ENCODE measurements at regions not wholly inside any gene's neighbourhood (a gene's known extent, or its start where the extent isn't known, plus 50 kb on each side); places are given as distances from the start of the nearest gene placed in this dataset.

DNA sequence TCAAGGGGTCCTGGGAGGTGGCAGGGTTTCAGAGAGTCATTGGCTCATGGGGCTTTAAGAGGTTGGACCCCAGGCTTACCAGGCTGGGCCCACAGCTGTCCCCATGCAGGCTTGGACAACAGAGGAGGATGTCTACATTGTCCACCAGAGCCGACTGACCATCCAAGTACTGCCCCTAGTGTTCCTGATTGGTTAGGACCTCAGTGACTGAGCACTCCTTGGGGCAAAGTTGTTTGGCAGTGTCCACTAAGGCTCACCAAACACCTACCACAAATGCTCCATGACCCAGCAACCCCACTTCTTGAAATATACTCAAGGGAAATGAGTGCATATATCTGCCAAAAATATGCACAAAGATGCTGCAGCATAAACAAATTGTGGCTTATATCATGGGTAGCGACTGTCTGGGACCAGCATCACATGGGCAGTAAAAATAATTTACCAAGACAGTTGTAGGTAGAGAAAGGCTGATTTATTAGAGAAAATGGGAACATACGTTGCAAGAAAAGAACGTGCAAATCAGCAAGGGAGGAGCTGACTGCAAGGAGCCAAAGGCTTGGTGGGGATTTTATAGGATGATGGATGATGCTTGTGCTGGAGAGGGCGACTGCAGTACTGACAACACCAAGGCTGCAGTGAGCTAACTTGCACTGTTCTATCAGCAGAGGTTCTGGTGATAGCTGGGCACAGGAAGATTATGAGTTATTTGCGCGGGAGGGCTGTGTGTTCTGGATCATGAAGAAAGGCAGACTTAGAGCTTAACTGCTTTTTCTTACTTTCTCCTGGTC is 265.2 kb downstream of the GADD45G start:
- no peak for DNase-seq

GRCh38 chr9:89871871-89872331 is 267.1 kb downstream of the GADD45G start:
- no peak for DNase-seq

DNA sequence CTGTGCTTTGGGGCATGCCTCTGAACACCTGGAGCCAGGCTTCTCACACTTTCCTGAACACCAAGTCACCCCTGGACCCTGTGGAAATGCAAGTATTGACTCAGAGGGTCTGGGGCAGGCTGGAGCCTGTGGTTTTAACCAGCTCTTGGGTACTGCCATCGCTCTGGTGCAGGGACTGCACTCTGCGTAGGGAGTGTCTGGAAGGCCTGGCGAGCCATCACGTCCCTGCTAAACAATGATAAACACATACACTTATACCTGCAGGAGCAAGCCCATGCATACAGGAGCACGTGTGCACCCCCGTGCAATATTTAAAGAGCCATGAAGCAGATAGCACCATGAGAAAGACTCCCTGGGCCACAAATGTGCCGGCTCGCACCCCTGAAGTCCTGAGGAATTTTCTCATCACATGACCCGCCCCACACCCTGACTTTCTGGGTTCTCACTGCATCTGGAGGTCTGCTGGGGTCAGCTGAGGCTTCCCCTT is 267.7 kb downstream of the GADD45G start:
- DNase-seq = no peak

GRCh38 chr9:89872913-89873707 is 268.3 kb downstream of the GADD45G start:
- DNase-seq = no peak

DNA sequence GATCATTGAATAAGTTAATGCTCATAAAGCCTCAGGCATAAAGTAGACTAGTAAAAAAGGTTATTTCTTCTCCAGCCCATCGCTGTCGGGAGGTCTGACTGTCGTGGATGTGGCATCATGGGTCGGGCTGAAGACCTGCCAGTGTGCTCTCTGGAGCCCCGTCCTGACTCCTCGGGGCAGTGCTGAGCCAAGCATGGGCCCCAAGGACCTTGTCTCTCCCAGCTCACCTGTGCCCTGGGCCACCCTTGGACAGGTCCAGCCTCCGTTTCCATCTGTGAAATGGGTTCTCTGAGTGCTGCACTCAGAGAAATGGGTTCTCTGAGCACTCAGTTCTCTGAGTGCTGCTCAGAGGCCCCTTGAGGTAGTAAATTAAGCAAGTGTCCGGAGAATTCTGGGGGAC is 269.0 kb downstream of the GADD45G start:
- no peak for DNase-seq

GRCh38 chr9:89874351-89875321 is 269.8 kb downstream of the GADD45G start:
- no peak for DNase-seq

DNA sequence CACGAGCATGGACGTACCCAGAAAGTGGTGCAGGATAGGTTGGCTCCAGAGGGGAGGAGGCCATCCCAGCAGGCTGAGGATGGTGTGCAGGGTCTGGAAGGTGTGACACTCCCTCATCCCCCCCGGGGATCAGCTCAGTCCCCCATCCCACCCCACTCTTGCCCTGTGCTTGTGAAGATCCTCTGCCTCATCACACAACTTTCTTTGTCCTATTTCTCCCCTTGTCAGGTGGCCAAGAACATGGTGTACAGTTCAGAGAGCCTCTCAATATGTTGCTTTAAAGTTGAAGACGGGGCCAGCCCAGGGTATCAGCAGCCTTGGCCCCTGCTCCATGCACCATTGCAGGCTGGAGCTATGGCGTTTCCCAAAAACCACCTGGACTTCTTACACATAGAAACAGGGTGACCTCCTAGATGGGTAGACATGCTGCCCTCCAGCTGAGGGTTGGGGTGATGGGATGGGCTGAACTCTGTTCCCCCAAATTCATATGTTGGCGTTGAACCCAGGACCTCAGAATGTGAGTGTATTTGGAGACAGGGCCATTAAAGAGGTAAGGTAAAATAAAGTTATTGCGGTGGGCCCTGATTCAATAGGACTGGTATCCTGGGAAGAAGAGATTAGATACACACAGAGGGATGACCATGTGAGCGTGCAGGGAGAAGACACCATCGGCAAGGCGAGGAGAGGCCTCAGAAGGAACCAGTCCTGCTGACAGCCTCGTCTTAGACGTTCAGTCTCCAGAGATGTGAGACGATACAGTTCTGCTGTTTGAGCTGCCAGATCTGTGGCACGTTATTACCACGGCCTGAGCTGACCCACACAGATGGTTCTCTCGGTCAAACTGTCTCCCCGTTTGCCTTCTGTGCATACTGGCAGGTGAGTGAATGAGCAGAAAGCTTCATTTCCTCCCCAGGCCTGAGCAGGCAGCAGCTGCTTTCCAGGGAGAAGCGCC is 272.5 kb downstream of the GADD45G start:
- DNase-seq = no peak

GRCh38 chr9:89878003-89878411 is 273.2 kb downstream of the GADD45G start:
- DNase-seq = no peak

DNA sequence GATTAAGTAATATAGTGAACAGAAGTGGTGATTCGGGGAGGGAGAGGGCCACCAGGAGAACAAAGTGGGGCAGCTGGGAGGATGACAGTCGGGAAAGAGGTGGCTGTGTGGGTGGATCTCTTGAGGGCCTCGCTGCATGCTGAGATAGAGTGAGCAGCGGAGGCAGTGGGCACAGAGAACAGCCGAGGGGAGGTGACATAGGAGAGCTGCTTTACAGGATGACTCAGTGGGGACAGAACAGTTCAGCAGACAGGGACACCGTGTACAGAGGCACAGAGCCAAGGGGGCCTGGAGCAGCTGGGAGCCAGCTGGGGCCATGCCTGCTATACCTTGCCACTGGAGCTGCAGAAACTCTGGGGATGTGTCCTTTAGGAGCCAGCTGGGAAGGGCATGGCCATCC is 273.9 kb downstream of the GADD45G start:
- DNase-seq = no peak

GRCh38 chr9:89879276-89879675 is 274.5 kb downstream of the GADD45G start:
- DNase-seq = no peak

DNA sequence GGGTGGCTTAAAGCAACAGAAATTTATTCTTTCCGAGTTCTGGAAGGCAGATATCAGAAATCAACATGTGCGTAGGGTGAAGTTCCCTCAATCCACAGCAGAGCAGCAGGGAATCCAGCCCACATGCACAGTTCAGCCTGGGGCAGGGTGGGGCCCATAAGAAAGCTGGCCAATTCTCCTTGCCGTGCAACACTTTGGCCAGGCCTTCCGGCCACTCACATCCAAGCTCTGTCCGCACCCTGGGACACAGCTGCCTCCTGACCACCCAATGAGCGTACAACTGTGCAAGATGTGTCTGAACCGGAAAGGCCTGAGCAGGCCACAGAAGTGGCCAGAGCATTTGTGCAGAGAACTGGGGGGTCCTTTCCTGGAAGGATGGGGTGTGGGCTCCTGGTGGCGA is 274.9 kb downstream of the GADD45G start:
- no peak for DNase-seq

DNA sequence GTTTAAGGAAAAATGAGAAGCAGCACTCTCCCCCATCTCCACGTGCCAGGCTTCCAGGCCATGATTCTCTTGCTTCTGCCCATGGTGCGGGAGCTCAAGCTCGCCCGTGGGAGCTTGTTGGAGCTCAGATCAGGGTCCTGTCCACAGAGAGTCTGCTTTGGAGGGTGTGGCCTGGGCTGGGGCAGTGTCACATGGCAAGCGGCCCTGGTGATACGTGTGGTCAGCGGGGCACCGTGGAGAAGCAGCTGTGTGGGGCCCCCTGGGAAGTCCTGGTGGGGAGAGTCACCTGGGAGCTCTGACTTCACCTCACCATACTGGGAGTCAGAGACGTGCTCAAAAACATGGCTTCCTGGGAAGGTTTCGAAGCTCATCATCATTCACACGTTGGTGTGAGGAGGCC is 275.3 kb downstream of the GADD45G start:
- no peak for DNase-seq

DNA sequence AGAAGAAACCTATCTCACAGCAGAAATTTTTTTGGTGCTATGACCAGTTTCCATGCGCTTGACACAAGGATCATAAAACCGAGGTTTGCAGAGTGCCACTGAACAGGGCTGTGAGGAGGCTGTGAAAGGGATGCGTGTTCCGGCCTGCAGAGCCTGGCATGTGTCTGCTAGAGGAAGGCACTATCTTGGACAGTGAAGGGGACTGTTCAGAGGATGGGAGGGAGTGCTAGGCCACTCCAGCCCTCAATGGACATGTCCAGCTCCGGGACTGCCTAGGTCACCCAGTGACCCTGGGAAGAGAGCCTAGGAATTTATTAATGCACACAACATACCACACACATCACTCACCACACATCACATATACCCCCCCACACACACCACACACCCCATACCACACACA is 275.9 kb downstream of the GADD45G start:
- no peak for DNase-seq

GRCh38 chr9:89881431-89881830 is 276.6 kb downstream of the GADD45G start:
- no peak for DNase-seq

DNA sequence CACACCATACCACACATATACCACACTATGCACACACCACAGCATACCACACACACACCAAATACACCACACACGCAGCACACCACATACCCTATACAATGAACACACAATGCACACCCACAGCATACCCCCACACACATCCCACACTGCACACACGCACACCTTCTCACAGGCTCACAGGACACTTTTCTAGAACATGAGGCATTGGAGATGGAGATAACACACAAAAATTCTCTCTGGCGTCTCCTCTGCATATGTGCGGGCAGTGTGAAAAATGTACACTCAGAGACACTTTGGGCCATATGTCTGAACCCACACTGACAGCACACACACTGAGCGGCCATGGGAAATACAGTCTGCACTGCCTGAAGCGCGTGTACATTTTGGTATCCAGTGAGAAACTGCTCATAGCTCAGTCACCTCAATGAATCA is 278.1 kb downstream of the GADD45G start:
- DNase-seq = no peak

DNA sequence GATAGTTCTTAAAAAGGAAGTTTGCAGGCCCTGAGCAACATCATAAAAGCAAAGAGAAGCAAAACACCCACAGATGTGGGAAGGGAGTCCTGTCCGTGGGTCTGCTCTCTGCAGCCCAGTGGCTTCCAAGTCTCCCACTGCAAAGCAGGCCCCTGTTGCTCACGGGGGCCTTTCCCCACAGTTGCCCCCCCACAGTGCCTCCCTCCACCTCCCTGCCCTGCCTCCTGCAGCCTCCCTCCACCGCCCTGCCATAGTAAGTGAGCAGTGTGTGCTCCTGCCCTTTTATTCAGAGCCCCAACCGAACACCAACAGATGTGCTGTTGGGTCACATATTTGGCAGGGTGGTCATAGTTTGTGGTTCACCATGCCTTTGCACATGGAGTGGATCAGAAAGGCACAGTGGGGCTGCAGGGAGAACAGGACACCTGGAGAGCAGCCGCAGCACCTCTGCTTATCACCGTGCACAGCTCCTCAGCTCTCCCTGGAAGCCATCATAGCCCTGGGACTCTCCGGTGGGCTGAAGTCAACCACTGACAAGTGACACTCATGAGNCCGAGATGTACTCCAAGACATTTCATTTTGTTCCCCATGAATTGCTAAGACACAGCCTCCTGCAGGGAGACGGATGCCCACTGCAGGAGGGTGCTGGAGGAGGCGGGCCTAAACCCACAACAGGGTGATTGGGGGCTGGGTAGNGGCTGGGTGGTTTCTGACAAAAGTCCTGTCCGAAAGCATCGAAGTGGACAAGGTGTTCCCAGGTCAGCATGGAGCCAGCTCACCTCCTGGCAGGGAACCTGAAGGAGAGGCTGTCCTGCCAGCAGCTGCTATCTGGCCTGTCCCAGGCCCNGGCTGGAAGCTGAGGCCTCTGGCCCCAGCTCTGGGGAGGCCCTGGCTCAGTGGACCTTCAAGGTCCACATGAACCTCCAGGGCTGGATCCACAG is 278.9 kb downstream of the GADD45G start:
- DNase-seq = no peak

- no peak for DNase-seq
These were observed 279.7 kb downstream of the GADD45G start for GRCh38 chr9:89884356-89885083.

DNA sequence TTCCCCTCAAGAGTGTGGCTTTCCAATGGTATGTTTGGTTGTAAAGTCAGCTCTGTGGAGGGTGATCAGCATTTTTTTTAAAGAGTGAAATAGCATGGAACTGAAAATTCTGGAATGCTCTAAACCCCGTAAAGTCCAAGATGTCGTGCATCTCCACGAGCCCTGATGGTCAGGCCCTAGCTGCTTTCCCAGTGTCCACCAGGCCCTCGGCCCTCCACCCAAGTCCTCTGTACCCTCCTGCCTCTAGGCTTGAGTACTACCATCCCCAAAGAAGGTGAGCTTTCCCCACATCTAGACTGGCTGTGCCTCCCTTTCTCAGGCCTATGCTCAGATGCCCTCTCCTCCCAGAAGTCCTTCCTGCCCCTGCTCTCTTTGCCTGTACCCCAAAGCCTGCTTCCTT is 280.3 kb downstream of the GADD45G start:
- DNase-seq = no peak

DNA sequence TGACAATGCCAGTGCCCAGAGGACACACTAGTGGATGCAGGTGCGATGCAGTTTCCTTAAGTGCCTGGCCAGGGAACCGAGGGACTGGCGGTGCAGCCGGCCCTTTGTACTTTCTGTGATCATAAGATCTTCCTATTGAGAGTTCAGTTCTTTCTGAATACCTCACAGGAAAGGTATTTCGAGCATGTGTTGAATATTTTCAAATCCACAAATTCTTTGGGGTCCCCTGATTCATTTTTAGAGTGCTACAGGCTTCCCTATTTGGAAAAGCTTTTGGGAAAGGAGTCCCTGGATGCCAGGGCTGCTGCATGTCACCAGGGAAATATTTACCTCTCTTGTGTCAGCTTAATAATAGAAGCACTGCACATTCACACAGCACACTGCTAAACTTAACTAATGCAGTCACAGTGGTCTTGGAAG is 281.5 kb downstream of the GADD45G start:
- no peak for DNase-seq

DNA sequence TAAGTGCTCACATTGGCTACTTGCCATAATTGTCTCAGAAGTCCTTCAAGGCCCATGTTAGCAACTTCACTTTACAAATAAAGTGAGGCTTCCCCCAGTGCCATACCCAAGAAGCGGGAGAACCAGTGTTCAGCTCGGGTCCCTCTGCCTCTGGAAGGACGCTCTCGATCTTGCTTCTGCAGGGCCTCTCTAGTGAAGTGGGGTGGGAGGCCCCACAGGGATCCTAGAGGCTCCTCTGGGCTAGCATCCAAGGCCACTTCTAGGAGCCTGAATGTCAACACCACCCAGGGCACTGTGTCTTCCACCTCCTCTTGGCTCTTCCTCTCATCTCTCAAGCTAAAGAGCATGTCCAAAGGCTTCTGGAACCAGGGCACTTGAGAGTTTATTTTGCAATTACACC is 282.5 kb downstream of the GADD45G start:
- DNase-seq = no peak
